ENCODE measurements at regions not wholly inside any gene's neighbourhood (a gene's known extent, or its start where the extent isn't known, plus 50 kb on each side); places are given as distances from the start of the nearest gene placed in this dataset.

GRCh38 chr15:47603026-47603425 is 114.3 kb upstream of the SEMA6D start:
- no peak overlapping the region for H3K9ac ChIP-seq (ENCODE audit: low read depth, low read length)
- H3K36me3 ChIP-seq (ENCODE audit: control insufficient read depth, insufficient read depth, low read length): no peaks in the 10 kb centered on the region
- no peaks in the 10 kb centered on the region for H3K27me3 ChIP-seq (ENCODE audit: control insufficient read depth, insufficient read depth, low read length)
- H3K4me1 ChIP-seq (ENCODE audit: control insufficient read depth, insufficient read depth, low read length): peaks cover 22% of the 10 kb centered on the region
- H3K27ac ChIP-seq (ENCODE audit: low read depth, low read length): no peak overlapping the region
- no peaks in the 10 kb centered on the region for H3K9me3 ChIP-seq (ENCODE audit: control insufficient read depth, insufficient read depth, low read length)
- no peak overlapping the region for H3K4me3 ChIP-seq (ENCODE audit: low read depth, low read length)

DNA sequence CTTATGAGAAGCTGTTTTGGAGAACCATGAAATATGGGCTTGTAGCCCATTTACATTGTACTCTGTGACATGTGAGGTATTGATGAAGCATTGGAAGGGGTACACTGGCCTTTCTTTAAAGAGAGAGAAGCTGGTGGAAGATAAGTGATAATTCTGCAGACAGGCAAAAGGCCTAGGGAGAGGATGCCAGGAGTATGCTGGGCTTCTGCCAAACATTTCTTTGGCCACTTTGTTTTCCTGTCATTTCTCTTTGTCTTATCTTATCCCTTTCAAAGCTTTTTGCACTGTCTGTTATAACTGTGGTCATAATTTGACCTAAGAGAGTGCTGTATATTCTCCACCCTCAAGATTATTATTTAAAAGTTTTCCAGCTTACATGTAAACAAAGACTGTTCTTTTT is 109.6 kb upstream of the SEMA6D start:
- Histone ChIP-seq H3K9ac (ENCODE audit: low read depth, low read length) (no peak overlapping the region), H3K9me3 (ENCODE audit: control insufficient read depth, insufficient read depth, low read length) (no peaks in the 10 kb centered on the region), H3K27me3 (ENCODE audit: control insufficient read depth, insufficient read depth, low read length) (no peaks in the 10 kb centered on the region), H3K4me1 (ENCODE audit: control insufficient read depth, insufficient read depth, low read length) (no peaks in the 10 kb centered on the region), H3K27ac (ENCODE audit: low read depth, low read length) (no peak overlapping the region), H3K36me3 (ENCODE audit: control insufficient read depth, insufficient read depth, low read length) (no peaks in the 10 kb centered on the region), H3K4me3 (ENCODE audit: low read depth, low read length) (no peak overlapping the region)

- Histone ChIP-seq H3K9me3 (ENCODE audit: control insufficient read depth, insufficient read depth, low read length) (no peaks in the 10 kb centered on the region), H3K4me3 (ENCODE audit: low read depth, low read length) (no peak overlapping the region), H3K9ac (ENCODE audit: low read depth, low read length) (no peak overlapping the region), H3K27ac (ENCODE audit: low read depth, low read length) (no peak overlapping the region), H3K36me3 (ENCODE audit: control insufficient read depth, insufficient read depth, low read length) (no peaks in the 10 kb centered on the region), H3K27me3 (ENCODE audit: control insufficient read depth, insufficient read depth, low read length) (no peaks in the 10 kb centered on the region), H3K4me1 (ENCODE audit: control insufficient read depth, insufficient read depth, low read length) (peaks cover 5% of the 10 kb centered on the region; the same call in 1 of the 2 replicates)
Observed at GRCh38 chr15:47609693-47610092, 107.6 kb upstream of the SEMA6D start.

GRCh38 chr15:47610736-47611135 is 106.6 kb upstream of the SEMA6D start:
- H3K36me3 ChIP-seq (ENCODE audit: control insufficient read depth, insufficient read depth, low read length): no peaks in the 10 kb centered on the region
- no peak overlapping the region for H3K9ac ChIP-seq (ENCODE audit: low read depth, low read length)
- H3K9me3 ChIP-seq (ENCODE audit: control insufficient read depth, insufficient read depth, low read length): no peaks in the 10 kb centered on the region
- H3K27me3 ChIP-seq (ENCODE audit: control insufficient read depth, insufficient read depth, low read length): no peaks in the 10 kb centered on the region
- no peak overlapping the region for H3K4me3 ChIP-seq (ENCODE audit: low read depth, low read length)
- H3K4me1 ChIP-seq (ENCODE audit: control insufficient read depth, insufficient read depth, low read length): peaks cover 5% of the 10 kb centered on the region; the same call in 1 of the 2 replicates
- H3K27ac ChIP-seq (ENCODE audit: low read depth, low read length): no peak overlapping the region

DNA sequence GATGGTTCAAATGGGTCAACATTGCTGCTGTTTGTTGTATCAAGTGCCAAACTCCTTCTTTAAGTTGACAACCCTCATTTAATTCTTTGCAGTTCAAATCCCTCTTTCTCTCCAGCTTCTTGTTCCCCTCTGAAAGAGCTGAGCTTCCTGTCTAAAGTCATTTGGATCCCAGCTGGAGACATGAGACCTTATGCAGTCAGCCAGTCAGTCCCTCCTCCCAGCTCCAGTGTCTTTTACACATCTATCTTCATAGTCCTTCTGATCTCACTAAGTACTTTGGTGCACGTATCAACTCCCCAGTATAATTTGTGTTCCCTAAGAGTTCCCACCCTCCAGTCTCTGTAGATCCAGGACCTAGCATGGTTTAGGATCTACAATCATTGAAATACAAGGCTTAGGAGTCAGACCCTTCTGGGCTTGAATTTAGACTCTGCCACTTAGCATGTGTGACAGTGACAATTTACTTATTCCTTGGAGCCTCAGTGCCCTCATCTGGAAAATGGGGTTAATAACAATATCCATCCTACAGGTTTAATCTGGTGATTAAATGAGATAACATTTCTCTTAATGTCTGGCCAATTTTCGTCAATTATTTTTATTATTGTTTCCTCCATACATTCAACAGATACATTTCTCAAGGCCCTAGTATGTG is 102.8 kb upstream of the SEMA6D start:
- no peak overlapping the region for H3K27ac ChIP-seq (ENCODE audit: low read depth, low read length)
- no peaks in the 10 kb centered on the region for H3K27me3 ChIP-seq (ENCODE audit: control insufficient read depth, insufficient read depth, low read length)
- no peaks in the 10 kb centered on the region for H3K36me3 ChIP-seq (ENCODE audit: control insufficient read depth, insufficient read depth, low read length)
- H3K4me3 ChIP-seq (ENCODE audit: low read depth, low read length): no peak overlapping the region
- H3K9me3 ChIP-seq (ENCODE audit: control insufficient read depth, insufficient read depth, low read length): no peaks in the 10 kb centered on the region
- no peak overlapping the region for H3K9ac ChIP-seq (ENCODE audit: low read depth, low read length)
- peaks cover 5% of the 10 kb centered on the region; the same call in 1 of the 2 replicates for H3K4me1 ChIP-seq (ENCODE audit: control insufficient read depth, insufficient read depth, low read length)

DNA sequence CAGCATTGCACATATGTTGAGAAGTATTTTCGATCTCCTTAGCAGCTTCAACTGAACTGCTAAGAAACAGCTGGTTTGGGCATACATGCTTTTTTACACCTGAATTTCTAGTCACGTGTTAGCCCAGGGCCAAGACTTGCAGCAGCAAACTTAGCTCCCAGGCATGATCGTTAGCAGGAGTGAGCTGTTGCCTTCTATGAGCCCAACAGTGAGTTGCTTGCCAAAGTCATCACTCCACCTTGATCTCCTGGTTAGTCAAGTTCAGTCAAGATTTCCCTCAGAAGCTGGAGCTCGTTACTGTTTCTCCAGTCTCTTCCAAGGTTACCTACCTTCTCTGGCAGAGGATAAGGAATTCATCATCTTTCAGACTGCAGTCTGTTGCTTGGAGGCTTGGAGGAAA is 100.4 kb upstream of the SEMA6D start:
- no peak overlapping the region for H3K9ac ChIP-seq (ENCODE audit: low read depth, low read length)
- H3K9me3 ChIP-seq (ENCODE audit: control insufficient read depth, insufficient read depth, low read length): no peaks in the 10 kb centered on the region
- no peak overlapping the region for H3K4me3 ChIP-seq (ENCODE audit: low read depth, low read length)
- no peaks in the 10 kb centered on the region for H3K36me3 ChIP-seq (ENCODE audit: control insufficient read depth, insufficient read depth, low read length)
- H3K27me3 ChIP-seq (ENCODE audit: control insufficient read depth, insufficient read depth, low read length): no peaks in the 10 kb centered on the region
- peaks cover 5% of the 10 kb centered on the region; the same call in 1 of the 2 replicates for H3K4me1 ChIP-seq (ENCODE audit: control insufficient read depth, insufficient read depth, low read length)
- H3K27ac ChIP-seq (ENCODE audit: low read depth, low read length): no peak overlapping the region

DNA sequence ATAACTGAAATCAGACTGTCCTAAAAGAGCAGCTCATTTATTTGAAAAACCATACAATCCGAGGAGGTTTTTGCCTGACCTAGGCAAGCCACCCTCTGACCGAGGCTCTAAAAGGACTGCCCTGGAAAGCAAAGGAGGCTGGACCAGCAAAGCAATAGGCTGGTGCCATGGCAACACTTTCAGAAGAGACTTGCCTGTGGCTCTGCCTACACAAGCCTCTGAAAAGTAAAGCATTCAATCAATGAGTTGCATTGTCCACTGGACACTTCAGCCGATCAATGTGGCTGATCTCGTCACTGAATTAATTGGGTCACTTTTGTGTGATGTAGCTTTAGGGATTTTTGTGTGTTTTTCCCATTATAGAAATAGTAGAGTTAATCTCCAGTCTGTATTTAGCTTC is 99.1 kb upstream of the SEMA6D start:
- Histone ChIP-seq H3K27ac (ENCODE audit: low read depth, low read length) (no peak overlapping the region), H3K27me3 (ENCODE audit: control insufficient read depth, insufficient read depth, low read length) (no peaks in the 10 kb centered on the region), H3K36me3 (ENCODE audit: control insufficient read depth, insufficient read depth, low read length) (no peaks in the 10 kb centered on the region), H3K4me3 (ENCODE audit: low read depth, low read length) (no peak overlapping the region), H3K4me1 (ENCODE audit: control insufficient read depth, insufficient read depth, low read length) (peaks cover 5% of the 10 kb centered on the region; the same call in 1 of the 2 replicates), H3K9me3 (ENCODE audit: control insufficient read depth, insufficient read depth, low read length) (no peaks in the 10 kb centered on the region), H3K9ac (ENCODE audit: low read depth, low read length) (no peak overlapping the region)

- H3K36me3 ChIP-seq (ENCODE audit: control insufficient read depth, insufficient read depth, low read length): no peaks in the 10 kb centered on the region
- H3K4me1 ChIP-seq (ENCODE audit: control insufficient read depth, insufficient read depth, low read length): no peaks in the 10 kb centered on the region
- H3K27ac ChIP-seq (ENCODE audit: low read depth, low read length): no peak overlapping the region
- H3K4me3 ChIP-seq (ENCODE audit: low read depth, low read length): no peak overlapping the region
- no peaks in the 10 kb centered on the region for H3K9me3 ChIP-seq (ENCODE audit: control insufficient read depth, insufficient read depth, low read length)
- H3K9ac ChIP-seq (ENCODE audit: low read depth, low read length): no peak overlapping the region
- H3K27me3 ChIP-seq (ENCODE audit: control insufficient read depth, insufficient read depth, low read length): no peaks in the 10 kb centered on the region
Observed at GRCh38 chr15:47620960-47621681, 96.2 kb upstream of the SEMA6D start.

GRCh38 chr15:47622055-47622454 is 95.2 kb upstream of the SEMA6D start:
- Histone ChIP-seq H3K27ac (ENCODE audit: low read depth, low read length) (no peak overlapping the region), H3K4me1 (ENCODE audit: control insufficient read depth, insufficient read depth, low read length) (peaks cover 4% of the 10 kb centered on the region), H3K9me3 (ENCODE audit: control insufficient read depth, insufficient read depth, low read length) (no peaks in the 10 kb centered on the region), H3K9ac (ENCODE audit: low read depth, low read length) (no peak overlapping the region), H3K4me3 (ENCODE audit: low read depth, low read length) (no peak overlapping the region), H3K36me3 (ENCODE audit: control insufficient read depth, insufficient read depth, low read length) (no peaks in the 10 kb centered on the region), H3K27me3 (ENCODE audit: control insufficient read depth, insufficient read depth, low read length) (no peaks in the 10 kb centered on the region)

- no peak overlapping the region for H3K27ac ChIP-seq (ENCODE audit: low read depth, low read length)
- H3K36me3 ChIP-seq (ENCODE audit: control insufficient read depth, insufficient read depth, low read length): no peaks in the 10 kb centered on the region
- no peak overlapping the region for H3K4me3 ChIP-seq (ENCODE audit: low read depth, low read length)
- H3K4me1 ChIP-seq (ENCODE audit: control insufficient read depth, insufficient read depth, low read length): peaks cover 4% of the 10 kb centered on the region
- H3K9ac ChIP-seq (ENCODE audit: low read depth, low read length): no peak overlapping the region
- H3K9me3 ChIP-seq (ENCODE audit: control insufficient read depth, insufficient read depth, low read length): no peaks in the 10 kb centered on the region
- H3K27me3 ChIP-seq (ENCODE audit: control insufficient read depth, insufficient read depth, low read length): no peaks in the 10 kb centered on the region
Observed at GRCh38 chr15:47624503-47624902, 92.8 kb upstream of the SEMA6D start.

- Histone ChIP-seq H3K27me3 (ENCODE audit: control insufficient read depth, insufficient read depth, low read length) (no peaks in the 10 kb centered on the region), H3K4me1 (ENCODE audit: control insufficient read depth, insufficient read depth, low read length) (0 out of 2 replicates have a peak, but pooled peaks cover 2% of the 10 kb centered on the region), H3K9me3 (ENCODE audit: control insufficient read depth, insufficient read depth, low read length) (no peaks in the 10 kb centered on the region), H3K27ac (ENCODE audit: low read depth, low read length) (no peak overlapping the region), H3K9ac (ENCODE audit: low read depth, low read length) (no peak overlapping the region), H3K36me3 (ENCODE audit: control insufficient read depth, insufficient read depth, low read length) (no peaks in the 10 kb centered on the region), H3K4me3 (ENCODE audit: low read depth, low read length) (no peak overlapping the region)
Observed at GRCh38 chr15:47639042-47639441, 78.3 kb upstream of the SEMA6D start.
